Osteocyte (in vitro differentiated cells): ENCODE measurements at regions not wholly inside any gene's neighbourhood (a gene's known extent, or its start where the extent isn't known, plus 50 kb on each side); places are given as distances from the start of the nearest gene placed in this dataset.

Source experiments
- DNase-seq: peaks from one replicate; pipeline ENCODE4 v3.0.0; 2021; ENCODE audit warnings: mixed read lengths; ENCODE audit not compliant: unreplicated experiment; ENCODE audit errors: extremely low spot score
- H3K27ac Mint-ChIP-seq: one replicate; pipeline ENCODE4 v1.8.0; 2021; ENCODE audit warnings: mild to moderate bottlenecking, mixed read lengths; ENCODE audit not compliant: unreplicated experiment
- H3K27me3 Mint-ChIP-seq: one replicate; pipeline ENCODE4 v1.8.0; 2021; ENCODE audit warnings: mixed read lengths; ENCODE audit not compliant: unreplicated experiment
- H3K36me3 Mint-ChIP-seq: one replicate; pipeline ENCODE4 v1.8.0; 2021; ENCODE audit warnings: mixed read lengths; ENCODE audit not compliant: unreplicated experiment
- H3K4me1 Mint-ChIP-seq: one replicate; pipeline ENCODE4 v1.8.0; 2021; ENCODE audit warnings: mixed read lengths; ENCODE audit not compliant: unreplicated experiment
- H3K4me3 Mint-ChIP-seq: one replicate; pipeline ENCODE4 v1.8.0; 2021; ENCODE audit warnings: mild to moderate bottlenecking, moderate library complexity, mixed read lengths; ENCODE audit not compliant: unreplicated experiment
- H3K9me3 Mint-ChIP-seq: one replicate; pipeline ENCODE4 v1.8.0; 2021; ENCODE audit warnings: mixed read lengths; ENCODE audit not compliant: unreplicated experiment
- CTCF ChIP-seq: fragments of 200-600 bp; sonication (generic); IDR thresholded peaks from 2 replicates; pipeline ENCODE4 v1.5.0; 2021; ENCODE audit warnings: antibody characterized with exemption, mild to moderate bottlenecking, moderate library complexity

- no peak for DNase-seq
- TF ChIP-seq CTCF = no peak
- H3K36me3 Mint-ChIP-seq = no peaks in the 10 kb centered on the region
- H3K9me3 Mint-ChIP-seq = no peaks in the 10 kb centered on the region
- no peak overlapping the region for H3K4me3 Mint-ChIP-seq
- H3K4me1 Mint-ChIP-seq = peaks cover 9% of the 10 kb centered on the region
- H3K27ac Mint-ChIP-seq = no peak overlapping the region
- no peaks in the 10 kb centered on the region for H3K27me3 Mint-ChIP-seq
Measured at GRCh38 chr17:43330876-43331639, 67.7 kb upstream of the ARL4D start.

GRCh38 chr17:43329183-43329582 is 69.6 kb upstream of the ARL4D start:
- no peaks in the 10 kb centered on the region for H3K9me3 Mint-ChIP-seq
- no peak for DNase-seq
- no peak for TF ChIP-seq CTCF

GRCh38 chr17:43328650-43329049 is 70.1 kb upstream of the ARL4D start:
- H3K9me3 Mint-ChIP-seq = no peaks in the 10 kb centered on the region
- no peaks in the 10 kb centered on the region for H3K36me3 Mint-ChIP-seq
- no peaks in the 10 kb centered on the region for H3K27me3 Mint-ChIP-seq
- H3K4me3 Mint-ChIP-seq = no peak overlapping the region
- no peak overlapping the region for H3K27ac Mint-ChIP-seq
- DNase-seq = no peak
- no peak for TF ChIP-seq CTCF
- H3K4me1 Mint-ChIP-seq = peaks cover 5% of the 10 kb centered on the region

More at GRCh38 chr17:43329183-43329582, 69.6 kb upstream of the ARL4D start:
- Mint-ChIP-seq H3K27ac (no peak overlapping the region), H3K36me3 (no peaks in the 10 kb centered on the region), H3K27me3 (no peaks in the 10 kb centered on the region), H3K4me1 (peaks cover 9% of the 10 kb centered on the region), H3K4me3 (no peak overlapping the region)

GRCh38 chr17:43327834-43328420 is 70.9 kb upstream of the ARL4D start:
- Mint-ChIP-seq H3K4me3 (no peak overlapping the region), H3K27ac (no peak overlapping the region), H3K36me3 (no peaks in the 10 kb centered on the region), H3K4me1 (peaks cover 3% of the 10 kb centered on the region), H3K27me3 (no peaks in the 10 kb centered on the region), H3K9me3 (no peaks in the 10 kb centered on the region)
- DNase-seq = no peak
- no peak for TF ChIP-seq CTCF

- no peak overlapping the region for H3K27ac Mint-ChIP-seq
- H3K9me3 Mint-ChIP-seq = no peaks in the 10 kb centered on the region
- H3K36me3 Mint-ChIP-seq = no peaks in the 10 kb centered on the region
- peaks cover under 1% of the 10 kb centered on the region for H3K4me1 Mint-ChIP-seq
- TF ChIP-seq CTCF = no peak
- H3K27me3 Mint-ChIP-seq = no peaks in the 10 kb centered on the region
- H3K4me3 Mint-ChIP-seq = no peak overlapping the region
- no peak for DNase-seq
Measured at GRCh38 chr17:43327421-43327820, 71.4 kb upstream of the ARL4D start.
